NCI-H187 treated with DMSO at 0.1 percent for 48 hours (cell line): ENCODE measurements at regions not wholly inside any gene's neighbourhood (a gene's known extent, or its start where the extent isn't known, plus 50 kb on each side); places are given as distances from the start of the nearest gene placed in this dataset.

Experiments
- DNase-seq: peaks from one replicate; lab custom pipeline; 2025; lab: John Stamatoyannopoulos, UW

- no peak for DNase-seq
Observed at GRCh38 chr1:228848406-228848805, 113.1 kb downstream of the RHOU start.

GRCh38 chr1:228849011-228849541 lies 113.8 kb downstream of the RHOU start:
- no peak for DNase-seq

- DNase-seq, result no peak
Observed at GRCh38 chr1:228850141-228851100, 115.1 kb downstream of the RHOU start.

GRCh38 chr1:228851193-228851592 lies 115.9 kb downstream of the RHOU start:
- no peak for DNase-seq

GRCh38 chr1:228851618-228852017 lies 116.3 kb downstream of the RHOU start:
- DNase-seq, result no peak

- no peak for DNase-seq
Observed at GRCh38 chr1:228852024-228852423, 116.7 kb downstream of the RHOU start.

- no peak for DNase-seq
Observed at GRCh38 chr1:228852511-228853088, 117.3 kb downstream of the RHOU start.

- DNase-seq, result no peak
Observed at GRCh38 chr1:228853191-228853590, 117.9 kb downstream of the RHOU start.

- DNase-seq, result no peak
Observed at GRCh38 chr1:228853637-228854036, 118.4 kb downstream of the RHOU start.

GRCh38 chr1:228854907-228855306 lies 119.6 kb downstream of the RHOU start:
- DNase-seq, result no peak

- no peak for DNase-seq
Observed at GRCh38 chr1:228857611-228858010, 122.3 kb downstream of the RHOU start.

- no peak for DNase-seq
Observed at GRCh38 chr1:228860911-228861831, 125.9 kb downstream of the RHOU start.

- DNase-seq, result no peak
Observed at GRCh38 chr1:228861832-228862180, 126.5 kb downstream of the RHOU start.

- DNase-seq, result no peak
Observed at GRCh38 chr1:228862542-228863505, 127.5 kb downstream of the RHOU start.

GRCh38 chr1:228863776-228864175 lies 128.5 kb downstream of the RHOU start:
- DNase-seq, result no peak

- DNase-seq, result no peak
Observed at GRCh38 chr1:228865627-228866330, 130.5 kb downstream of the RHOU start.

- DNase-seq, result no peak
Observed at GRCh38 chr1:228866468-228866867, 131.2 kb downstream of the RHOU start.

- no peak for DNase-seq
Observed at GRCh38 chr1:228867108-228867950, 132.1 kb downstream of the RHOU start.

- DNase-seq, result peak; percentile 53
Observed at GRCh38 chr1:228867951-228868730, 132.9 kb downstream of the RHOU start.
